Smooth muscle cell (in vitro differentiated cells): ENCODE measurements at regions not wholly inside any gene's neighbourhood (a gene's known extent, or its start where the extent isn't known, plus 50 kb on each side); places are given as distances from the start of the nearest gene placed in this dataset.

ENCODE experiments used
- DNase-seq: peaks from one replicate; lab custom pipeline; 2025; ENCODE audit not compliant: unreplicated experiment; lab: John Stamatoyannopoulos, UW
- H2AFZ ChIP-seq: fragments of 200-600 bp; sonication (generic); 2 replicates; pipeline ENCODE4 v1.6.0; 2016; ENCODE audit warnings: antibody characterized with exemption, low read depth, mild to moderate bottlenecking
- H3F3A ChIP-seq: fragments of 200-600 bp; sonication (generic); 2 replicates; pipeline ENCODE4 v1.6.0; 2017; ENCODE audit warnings: antibody characterized with exemption, low read depth
- H3K27ac ChIP-seq: fragments of 200-600 bp; sonication (generic); 2 replicates; pipeline ENCODE4 v1.5.1; 2016; ENCODE audit warnings: low read depth, mild to moderate bottlenecking
- H3K27me3 ChIP-seq: fragments of 200-600 bp; sonication (generic); 2 replicates; pipeline ENCODE4 v1.6.1; 2016; ENCODE audit warnings: low read depth, mild to moderate bottlenecking
- H3K36me3 ChIP-seq: fragments of 200-600 bp; sonication (generic); 2 replicates; pipeline ENCODE4 v1.5.1; 2016; ENCODE audit warnings: low read depth
- H3K4me1 ChIP-seq: fragments of 200-600 bp; sonication (generic); 2 replicates; pipeline ENCODE4 v1.5.1; 2016; ENCODE audit warnings: low read depth
- H3K4me2 ChIP-seq: fragments of 200-600 bp; sonication (generic); 2 replicates; pipeline ENCODE4 v1.6.0; 2016; ENCODE audit warnings: mild to moderate bottlenecking
- H3K4me3 ChIP-seq: fragments of 200-600 bp; sonication (generic); 2 replicates; pipeline ENCODE4 v1.5.1; 2016; ENCODE audit warnings: mild to moderate bottlenecking
- H3K79me2 ChIP-seq: fragments of 200-600 bp; sonication (generic); 2 replicates; pipeline ENCODE4 v1.6.0; 2016; ENCODE audit warnings: low read depth, mild to moderate bottlenecking
- H3K9ac ChIP-seq: fragments of 200-600 bp; sonication (generic); 2 replicates; pipeline ENCODE4 v1.6.0; 2016; ENCODE audit warnings: low read depth
- H3K9me3 ChIP-seq: fragments of 200-600 bp; sonication (generic); replicated peaks from 2 replicates; pipeline ENCODE4 v1.5.1; 2016; ENCODE audit warnings: low read depth
- H4K20me1 ChIP-seq: fragments of 200-600 bp; sonication (generic); 2 replicates; pipeline ENCODE4 v1.6.0; 2016; ENCODE audit warnings: low read depth
- CTCF ChIP-seq: fragments of 200-600 bp; sonication (generic); IDR thresholded peaks from 2 replicates; pipeline ENCODE4 v1.5.1; 2017; ENCODE audit warnings: borderline replicate concordance, mild to moderate bottlenecking, antibody characterized with exemption; ENCODE audit not compliant: insufficient read depth, poor library complexity, severe bottlenecking
- WGBS: methylation state at CpG from one replicate; pipeline ENCODE4 v1.1.7; 2016; ENCODE audit warnings: low lambda C conversion rate; 5-methylcytosine and 5-hydroxymethylcytosine counted together

- Histone ChIP-seq H3K9ac (no peak overlapping the region), H3K27ac (no peak overlapping the region), H3K4me1 (no peaks in the 10 kb centered on the region), H2AFZ (no peak overlapping the region), H3K4me3 (no peak overlapping the region), H3K79me2 (no peaks in the 10 kb centered on the region), H3F3A (no peaks in the 10 kb centered on the region), H3K4me2 (no peak overlapping the region), H4K20me1 (no peaks in the 10 kb centered on the region), H3K9me3 (no peaks in the 10 kb centered on the region), H3K27me3 (no peaks in the 10 kb centered on the region), H3K36me3 (no peaks in the 10 kb centered on the region)
- 87% methylated on average over 4 of the region's 4 CpGs for WGBS
- TF ChIP-seq CTCF = no peak
- DNase-seq = no peak
Measured at GRCh38 chr9:24841993-24842392, 296.3 kb upstream of the IZUMO3 start.

GRCh38 chr9:24832307-24832706 is 286.6 kb upstream of the IZUMO3 start:
- Histone ChIP-seq H4K20me1 (no peaks in the 10 kb centered on the region), H3K27ac (no peak overlapping the region), H3K9ac (no peak overlapping the region), H3K4me1 (no peaks in the 10 kb centered on the region), H2AFZ (no peak overlapping the region), H3K27me3 (no peaks in the 10 kb centered on the region), H3F3A (no peaks in the 10 kb centered on the region), H3K4me3 (no peak overlapping the region), H3K36me3 (no peaks in the 10 kb centered on the region), H3K79me2 (no peaks in the 10 kb centered on the region), H3K9me3 (no peaks in the 10 kb centered on the region), H3K4me2 (no peak overlapping the region)
- TF ChIP-seq CTCF = peak; percentile 55
- no peak for DNase-seq
- WGBS = 35% methylated on average over 2 of the region's 2 CpGs

- H3K79me2 ChIP-seq = no peaks in the 10 kb centered on the region
- 85% methylated on average over 2 of the region's 2 CpGs for WGBS
- H3K27ac ChIP-seq = no peak overlapping the region
- no peak overlapping the region for H3K9ac ChIP-seq
- H2AFZ ChIP-seq = no peak overlapping the region
- H4K20me1 ChIP-seq = no peaks in the 10 kb centered on the region
- no peak overlapping the region for H3K4me2 ChIP-seq
- H3K27me3 ChIP-seq = no peaks in the 10 kb centered on the region
- no peak overlapping the region for H3K4me3 ChIP-seq
- H3K9me3 ChIP-seq = no peaks in the 10 kb centered on the region
- H3F3A ChIP-seq = no peaks in the 10 kb centered on the region
- TF ChIP-seq CTCF = no peak
- no peak for DNase-seq
- no peaks in the 10 kb centered on the region for H3K36me3 ChIP-seq
- H3K4me1 ChIP-seq = no peaks in the 10 kb centered on the region
Measured at GRCh38 chr9:24828687-24829086, 283.0 kb upstream of the IZUMO3 start.

- Histone ChIP-seq H3K4me2 (no peak overlapping the region), H3K4me3 (no peak overlapping the region), H3K9ac (no peak overlapping the region), H2AFZ (no peak overlapping the region), H3K27me3 (no peaks in the 10 kb centered on the region), H3K79me2 (no peaks in the 10 kb centered on the region), H3K36me3 (no peaks in the 10 kb centered on the region), H3K27ac (no peak overlapping the region), H4K20me1 (no peaks in the 10 kb centered on the region), H3F3A (no peaks in the 10 kb centered on the region), H3K9me3 (no peaks in the 10 kb centered on the region), H3K4me1 (no peaks in the 10 kb centered on the region)
- TF ChIP-seq CTCF = no peak
- DNase-seq = no peak
Measured at GRCh38 chr9:24824607-24825006, 278.9 kb upstream of the IZUMO3 start.
